IgD-negative memory B cell (primary cell): ENCODE measurements at regions not wholly inside any gene's neighbourhood (a gene's known extent, or its start where the extent isn't known, plus 50 kb on each side); places are given as distances from the start of the nearest gene placed in this dataset.
"Not testable (repeated sequence)": the region's sequence is repeated elsewhere in the genome, so short reads cannot be mapped to it uniquely, and the experiment has no call there.

Experiments
- H3K27ac Mint-ChIP-seq, 3 donors: one replicate each; pipeline ENCODE4 v1.8.0; 2020 to 2022; ENCODE audit warnings: mild to moderate bottlenecking in 3 of 3, mixed read lengths in 3 of 3, moderate library complexity in 1 of 3
- H3K27me3 Mint-ChIP-seq: one replicate; pipeline ENCODE4 v1.8.0; 2021; ENCODE audit warnings: mixed read lengths
- H3K36me3 Mint-ChIP-seq: one replicate; pipeline ENCODE4 v1.8.0; 2020; ENCODE audit warnings: mild to moderate bottlenecking, mixed read lengths
- H3K4me1 Mint-ChIP-seq, 3 donors: one replicate each; pipeline ENCODE4 v1.8.0; 2020 to 2022; ENCODE audit warnings: mixed read lengths in 3 of 3, mild to moderate bottlenecking in 1 of 3
- H3K4me3 Mint-ChIP-seq, 4 donors: one replicate each; pipeline ENCODE4 v1.8.0; 2020 to 2022; ENCODE audit warnings: mild to moderate bottlenecking in 4 of 4, mixed read lengths in 4 of 4, moderate library complexity in 3 of 4
- H3K9me3 Mint-ChIP-seq, 3 donors: one replicate each; pipeline ENCODE4 v1.8.0; 2020 to 2021; ENCODE audit warnings: mixed read lengths in 3 of 3, mild to moderate bottlenecking in 1 of 3

GRCh38 chr4:138450546-138451275 lies 208.6 kb upstream of the SLC7A11 start:
- no peaks in the 10 kb centered on the region for H3K36me3 Mint-ChIP-seq

GRCh38 chr4:138449938-138450337 lies 207.8 kb upstream of the SLC7A11 start:
- Mint-ChIP-seq H3K4me1 (no peaks in the 10 kb centered on the region), H3K27me3 (no peaks in the 10 kb centered on the region), H3K9me3 (peaks cover 0 to 1% (median 0%) of the 10 kb centered on the region in 3 donors), H3K4me3 (peak overlapping the region in 1 of 4 donors; percentile 1), H3K27ac (no peak overlapping the region), H3K36me3 (no peaks in the 10 kb centered on the region)

More at GRCh38 chr4:138450546-138451275, 208.6 kb upstream of the SLC7A11 start:
- no peaks in the 10 kb centered on the region for H3K27me3 Mint-ChIP-seq
- H3K27ac Mint-ChIP-seq: no peak overlapping the region
- H3K4me1 Mint-ChIP-seq: no peaks in the 10 kb centered on the region
- H3K4me3 Mint-ChIP-seq: no peak overlapping the region
- peaks cover 0 to 2% (median 0%) of the 10 kb centered on the region in 3 donors for H3K9me3 Mint-ChIP-seq

- Mint-ChIP-seq H3K27me3 (no peaks in the 10 kb centered on the region), H3K27ac (no peak overlapping the region), H3K4me3 (no peak overlapping the region), H3K4me1 (no peaks in the 10 kb centered on the region), H3K36me3 (no peaks in the 10 kb centered on the region), H3K9me3 (peaks cover 2 to 5% (median 3%) of the 10 kb centered on the region in 3 donors)
Observed at GRCh38 chr4:138448169-138448568, 206.0 kb upstream of the SLC7A11 start.

GRCh38 chr4:138446456-138446855 lies 204.3 kb upstream of the SLC7A11 start:
- Mint-ChIP-seq H3K36me3 (no peaks in the 10 kb centered on the region), H3K9me3 (peaks cover 2 to 8% (median 8%) of the 10 kb centered on the region in 3 donors), H3K4me3 (no peak overlapping the region), H3K27me3 (no peaks in the 10 kb centered on the region), H3K27ac (no peak overlapping the region), H3K4me1 (no peaks in the 10 kb centered on the region)

GRCh38 chr4:138445098-138445497 lies 202.9 kb upstream of the SLC7A11 start:
- H3K27ac Mint-ChIP-seq: no peak overlapping the region
- H3K4me3 Mint-ChIP-seq: no peak overlapping the region
- no peaks in the 10 kb centered on the region for H3K36me3 Mint-ChIP-seq
- H3K4me1 Mint-ChIP-seq: no peaks in the 10 kb centered on the region
- H3K9me3 Mint-ChIP-seq: peaks cover 2 to 9% (median 9%) of the 10 kb centered on the region in 3 donors
- no peaks in the 10 kb centered on the region for H3K27me3 Mint-ChIP-seq

- no peak overlapping the region for H3K27ac Mint-ChIP-seq
- no peaks in the 10 kb centered on the region for H3K27me3 Mint-ChIP-seq
- H3K4me1 Mint-ChIP-seq: no peaks in the 10 kb centered on the region
- no peaks in the 10 kb centered on the region for H3K36me3 Mint-ChIP-seq
- H3K4me3 Mint-ChIP-seq: no peak overlapping the region
- H3K9me3 Mint-ChIP-seq: peaks cover 2 to 10% (median 9%) of the 10 kb centered on the region in 3 donors
Observed at GRCh38 chr4:138444260-138444659, 202.1 kb upstream of the SLC7A11 start.

GRCh38 chr4:138439143-138439581 lies 197.0 kb upstream of the SLC7A11 start:
- Mint-ChIP-seq H3K9me3 (peaks cover 3 to 9% (median 8%) of the 10 kb centered on the region in 3 donors), H3K4me1 (no peaks in the 10 kb centered on the region), H3K27ac (no peak overlapping the region), H3K27me3 (no peaks in the 10 kb centered on the region), H3K4me3 (no peak overlapping the region), H3K36me3 (no peaks in the 10 kb centered on the region)

GRCh38 chr4:138438608-138439007 lies 196.5 kb upstream of the SLC7A11 start:
- H3K4me3 Mint-ChIP-seq: no peak overlapping the region
- H3K27me3 Mint-ChIP-seq: no peaks in the 10 kb centered on the region
- H3K27ac Mint-ChIP-seq: no peak overlapping the region
- no peaks in the 10 kb centered on the region for H3K4me1 Mint-ChIP-seq
- H3K36me3 Mint-ChIP-seq: no peaks in the 10 kb centered on the region
- H3K9me3 Mint-ChIP-seq: peaks cover 3 to 9% (median 6%) of the 10 kb centered on the region in 3 donors

GRCh38 chr4:138437263-138437851 lies 195.2 kb upstream of the SLC7A11 start:
- peaks cover 4 to 16% (median 5%) of the 10 kb centered on the region in 3 donors for H3K9me3 Mint-ChIP-seq
- H3K27me3 Mint-ChIP-seq: peaks cover 3% of the 10 kb centered on the region
- no peaks in the 10 kb centered on the region for H3K4me1 Mint-ChIP-seq
- H3K4me3 Mint-ChIP-seq: no peak overlapping the region
- no peak overlapping the region for H3K27ac Mint-ChIP-seq
- H3K36me3 Mint-ChIP-seq: no peaks in the 10 kb centered on the region

GRCh38 chr4:138435733-138436132 lies 193.6 kb upstream of the SLC7A11 start:
- not testable (repeated sequence) for H3K36me3 Mint-ChIP-seq, H3K4me1 Mint-ChIP-seq, H3K27me3 Mint-ChIP-seq, H3K4me3 Mint-ChIP-seq
- Mint-ChIP-seq H3K9me3 (peaks cover 2 to 11% (median 5%) of the 10 kb centered on the region in 3 donors), H3K27ac (peak overlapping the region in 1 of 3 donors; percentile 54)

- H3K27me3 Mint-ChIP-seq, H3K27ac Mint-ChIP-seq, H3K4me1 Mint-ChIP-seq, H3K36me3 Mint-ChIP-seq, H3K4me3 Mint-ChIP-seq: not testable (repeated sequence)
- peaks cover 0 to 11% (median 5%) of the 10 kb centered on the region in 3 donors for H3K9me3 Mint-ChIP-seq
Observed at GRCh38 chr4:138435046-138435445, 192.9 kb upstream of the SLC7A11 start.

GRCh38 chr4:138428611-138429010 lies 186.5 kb upstream of the SLC7A11 start:
- Mint-ChIP-seq H3K4me3 (no peak overlapping the region), H3K27me3 (peaks cover 9% of the 10 kb centered on the region), H3K27ac (no peak overlapping the region), H3K36me3 (no peaks in the 10 kb centered on the region), H3K4me1 (no peaks in the 10 kb centered on the region), H3K9me3 (peaks cover 0 to 11% (median 7%) of the 10 kb centered on the region in 3 donors)

GRCh38 chr4:138426786-138427185 lies 184.6 kb upstream of the SLC7A11 start:
- Mint-ChIP-seq H3K27me3 (peaks cover 5% of the 10 kb centered on the region), H3K4me1 (no peaks in the 10 kb centered on the region), H3K9me3 (peaks cover 0 to 3% (median 0%) of the 10 kb centered on the region in 3 donors), H3K27ac (no peak overlapping the region), H3K36me3 (no peaks in the 10 kb centered on the region), H3K4me3 (no peak overlapping the region)

GRCh38 chr4:138420471-138420870 lies 178.3 kb upstream of the SLC7A11 start:
- Mint-ChIP-seq H3K4me1 (no peaks in the 10 kb centered on the region), H3K9me3 (peaks cover 0 to 5% (median 0%) of the 10 kb centered on the region in 3 donors), H3K4me3 (no peak overlapping the region), H3K27me3 (no peaks in the 10 kb centered on the region), H3K27ac (no peak overlapping the region), H3K36me3 (peaks cover 2% of the 10 kb centered on the region)

- peaks cover 0 to 1% (median 0%) of the 10 kb centered on the region in 3 donors for H3K9me3 Mint-ChIP-seq
- no peak overlapping the region for H3K4me3 Mint-ChIP-seq
- H3K27me3 Mint-ChIP-seq: no peaks in the 10 kb centered on the region
- peaks cover 2% of the 10 kb centered on the region for H3K36me3 Mint-ChIP-seq
- H3K27ac Mint-ChIP-seq: no peak overlapping the region
- H3K4me1 Mint-ChIP-seq: no peaks in the 10 kb centered on the region
Observed at GRCh38 chr4:138414202-138414601, 172.1 kb upstream of the SLC7A11 start.

GRCh38 chr4:138413273-138413672 lies 171.1 kb upstream of the SLC7A11 start:
- H3K36me3 Mint-ChIP-seq: peaks cover 2% of the 10 kb centered on the region
- H3K27me3 Mint-ChIP-seq: no peaks in the 10 kb centered on the region
- H3K9me3 Mint-ChIP-seq: no peaks in the 10 kb centered on the region
- no peak overlapping the region for H3K27ac Mint-ChIP-seq
- no peak overlapping the region for H3K4me3 Mint-ChIP-seq
- no peaks in the 10 kb centered on the region for H3K4me1 Mint-ChIP-seq
